Calu3 (cell line): ENCODE measurements at regions not wholly inside any gene's neighbourhood (a gene's known extent, or its start where the extent isn't known, plus 50 kb on each side); places are given as distances from the start of the nearest gene placed in this dataset.

Source experiments
- BruUV-seq: library from RNA; stranded (reverse); fragments of 400-500 nt; replicated peaks from 2 replicates; lab custom pipeline; 2021; lab: Mats Ljungman, UMichigan
- CTCF ChIA-PET: fragments of 300-600 bp; sonication (Branson Sonifier 250); formaldehyde crosslinking; loops from one replicate; lab custom pipeline; 2022; ENCODE audit warnings: antibody characterized with exemption; lab: Charles Lee
- DNase-seq: peaks from one replicate; pipeline ENCODE4 v3.0.0; 2022
- H3K27ac Mint-ChIP-seq: one replicate; pipeline ENCODE4 v1.8.0; 2022; ENCODE audit warnings: mixed read lengths; ENCODE audit not compliant: unreplicated experiment
- H3K27me3 Mint-ChIP-seq: one replicate; pipeline ENCODE4 v1.8.0; 2022; ENCODE audit warnings: mixed read lengths; ENCODE audit not compliant: unreplicated experiment
- H3K36me3 Mint-ChIP-seq: one replicate; pipeline ENCODE4 v1.8.0; 2022; ENCODE audit warnings: mild to moderate bottlenecking, moderate library complexity, mixed read lengths; ENCODE audit not compliant: insufficient read depth, unreplicated experiment
- H3K4me1 Mint-ChIP-seq: one replicate; pipeline ENCODE4 v1.8.0; 2022; ENCODE audit warnings: mild to moderate bottlenecking, low read depth, mixed read lengths; ENCODE audit not compliant: unreplicated experiment
- H3K4me3 Mint-ChIP-seq: one replicate; pipeline ENCODE4 v1.8.0; 2022; ENCODE audit warnings: mild to moderate bottlenecking, low read depth, moderate library complexity, mixed read lengths; ENCODE audit not compliant: unreplicated experiment
- H3K9me3 Mint-ChIP-seq: one replicate; pipeline ENCODE4 v1.8.0; 2022; ENCODE audit warnings: low read depth, mixed read lengths; ENCODE audit not compliant: unreplicated experiment
- CTCF ChIP-seq: fragments of 200-600 bp; IDR thresholded peaks from one replicate; pipeline ENCODE4 v1.8.0; 2022; ENCODE audit warnings: antibody characterized with exemption; ENCODE audit not compliant: unreplicated experiment
- intact Hi-C: fragments of 100-400 bp; cut with micrococcal nuclease; formaldehyde crosslinking; loops from one replicate; pipeline ENCODE4 v1.10.0; 2022; ENCODE audit not compliant: unreplicated experiment

DNA sequence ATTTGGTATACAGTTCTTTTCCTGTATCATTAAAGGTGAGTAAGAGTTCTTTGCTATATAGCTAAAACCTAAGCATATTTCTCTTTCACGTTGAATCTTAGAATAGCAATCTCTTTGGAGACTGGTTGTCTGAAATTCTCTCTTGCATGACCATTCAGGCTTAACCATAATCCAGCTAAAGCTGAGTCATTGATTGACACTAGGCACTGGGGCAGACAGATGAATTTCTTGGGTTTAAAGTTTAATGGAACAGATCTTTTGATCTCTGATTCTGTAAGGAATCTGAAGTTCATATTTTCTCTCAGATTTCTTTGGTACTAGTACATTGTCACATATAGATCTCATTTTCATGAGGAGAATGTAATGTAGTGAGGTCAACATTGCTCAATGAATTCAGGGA is 397.3 kb upstream of the MIR17HG start:
- H3K27ac Mint-ChIP-seq, result no peak overlapping the region
- H3K9me3 Mint-ChIP-seq, result no peaks in the 10 kb centered on the region
- intact Hi-C loops, result no loop called here
- BruUV-seq, result no TSS peak
- no peaks in the 10 kb centered on the region for H3K36me3 Mint-ChIP-seq
- H3K4me3 Mint-ChIP-seq, result no peak overlapping the region
- no peaks in the 10 kb centered on the region for H3K4me1 Mint-ChIP-seq
- no peak for DNase-seq
- no peak for TF ChIP-seq CTCF
- CTCF ChIA-PET, result no interaction called here
- no peaks in the 10 kb centered on the region for H3K27me3 Mint-ChIP-seq

DNA sequence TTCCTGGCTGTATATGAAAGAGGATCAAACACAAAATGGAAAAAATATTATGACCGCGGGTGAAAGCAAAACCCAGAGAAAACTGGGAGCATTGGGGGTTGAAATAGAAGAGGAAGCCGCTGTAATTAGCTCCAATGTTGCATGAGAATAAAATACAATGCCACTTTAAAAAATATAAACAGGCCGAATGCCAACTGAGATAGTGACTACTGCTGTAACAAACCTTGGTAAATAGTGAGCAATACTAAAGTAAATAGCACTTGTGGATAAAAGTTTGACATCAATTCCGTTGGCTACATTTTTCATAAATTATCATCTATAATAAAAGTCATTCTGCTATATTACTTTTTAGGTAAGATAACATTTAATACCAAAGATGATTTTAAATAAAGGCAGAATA is 395.8 kb upstream of the MIR17HG start:
- Mint-ChIP-seq H3K9me3 (no peaks in the 10 kb centered on the region), H3K4me1 (no peaks in the 10 kb centered on the region), H3K27me3 (no peaks in the 10 kb centered on the region), H3K36me3 (no peaks in the 10 kb centered on the region), H3K4me3 (no peak overlapping the region), H3K27ac (no peak overlapping the region)
- no peak for TF ChIP-seq CTCF
- DNase-seq, result no peak
- intact Hi-C loops, result no loop called here
- no TSS peak for BruUV-seq
- CTCF ChIA-PET, result no interaction called here

GRCh38 chr13:90952326-90952725 is 395.2 kb upstream of the MIR17HG start:
- BruUV-seq, result no TSS peak
- no peaks in the 10 kb centered on the region for H3K9me3 Mint-ChIP-seq
- no peak for DNase-seq
- no peak overlapping the region for H3K27ac Mint-ChIP-seq
- TF ChIP-seq CTCF, result no peak
- H3K27me3 Mint-ChIP-seq, result no peaks in the 10 kb centered on the region
- no peak overlapping the region for H3K4me3 Mint-ChIP-seq
- H3K36me3 Mint-ChIP-seq, result no peaks in the 10 kb centered on the region
- intact Hi-C loops, result no loop called here
- CTCF ChIA-PET, result no interaction called here
- no peaks in the 10 kb centered on the region for H3K4me1 Mint-ChIP-seq

DNA sequence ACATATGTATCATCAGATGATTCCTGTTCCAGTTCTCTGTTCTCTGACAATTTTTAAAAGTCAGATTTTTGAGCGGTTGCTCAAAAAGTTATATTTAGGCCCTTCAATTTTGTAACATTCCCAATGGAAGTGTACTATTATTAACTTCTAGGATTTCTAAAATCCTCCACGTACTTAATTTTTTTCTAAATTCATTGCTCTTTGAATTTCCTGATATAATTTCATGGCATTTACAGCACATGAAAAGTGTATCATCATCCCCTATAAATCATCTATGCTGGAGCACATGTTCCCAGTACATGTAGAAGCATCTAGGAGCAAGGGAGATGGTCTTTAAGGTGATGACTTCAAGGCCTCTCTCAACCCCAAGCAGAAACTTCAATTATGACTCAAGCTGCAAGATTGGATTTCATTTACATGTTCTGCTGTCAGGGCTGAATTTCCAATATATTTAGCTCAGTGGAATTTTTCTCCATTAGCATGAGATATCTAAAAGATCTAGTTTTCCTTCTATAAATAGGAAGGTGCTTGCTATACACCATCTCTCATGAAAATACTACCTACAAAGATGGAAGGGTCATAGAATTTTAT is 392.8 kb upstream of the MIR17HG start:
- H3K27me3 Mint-ChIP-seq, result no peaks in the 10 kb centered on the region
- CTCF ChIA-PET, result no interaction called here
- no peaks in the 10 kb centered on the region for H3K4me1 Mint-ChIP-seq
- H3K4me3 Mint-ChIP-seq, result no peak overlapping the region
- H3K9me3 Mint-ChIP-seq, result no peaks in the 10 kb centered on the region
- no peak overlapping the region for H3K27ac Mint-ChIP-seq
- DNase-seq, result no peak
- no peak for TF ChIP-seq CTCF
- BruUV-seq, result no TSS peak
- intact Hi-C loops, result no loop called here
- no peaks in the 10 kb centered on the region for H3K36me3 Mint-ChIP-seq
